GM13976 (cell line): ENCODE measurements at regions not wholly inside any gene's neighbourhood (a gene's known extent, or its start where the extent isn't known, plus 50 kb on each side); places are given as distances from the start of the nearest gene placed in this dataset.

ENCODE experiments used
- DNase-seq: peaks from one replicate; pipeline ENCODE4 v3.0.0; 2012; ENCODE audit warnings: low spot score
- CTCF ChIP-seq: IDR thresholded peaks from 2 replicates; pipeline ENCODE4 v1.5.1; 2012; ENCODE audit warnings: borderline replicate concordance, mild to moderate bottlenecking; ENCODE audit not compliant: insufficient read depth; ENCODE audit errors: extremely low read depth, missing control alignments, control extremely low read depth
- in situ Hi-C: fragments of 300-500 bp; cut with MboI; formaldehyde crosslinking; loops from one replicate; pipeline ENCODE4 v1.12.0; 2022; ENCODE audit warnings: low sequenced_read_pairs, mixed read lengths, inconsistent platforms; ENCODE audit not compliant: unreplicated experiment

GRCh38 chrX:39596437-39596836 lies 501.3 kb downstream of the BCOR start:
- no peak for DNase-seq
- no peak for TF ChIP-seq CTCF
- in situ Hi-C loops, result no loop called here

- no peak for TF ChIP-seq CTCF
- in situ Hi-C loops, result no loop called here
- DNase-seq, result no peak
These were observed 498.4 kb downstream of the BCOR start for GRCh38 chrX:39599339-39599738.

GRCh38 chrX:39600222-39600621 lies 497.5 kb downstream of the BCOR start:
- in situ Hi-C loops, result no loop called here
- DNase-seq, result no peak
- no peak for TF ChIP-seq CTCF

- in situ Hi-C loops, result no loop called here
- no peak for DNase-seq
- TF ChIP-seq CTCF, result no peak
These were observed 496.3 kb downstream of the BCOR start for GRCh38 chrX:39601231-39602177.

DNA sequence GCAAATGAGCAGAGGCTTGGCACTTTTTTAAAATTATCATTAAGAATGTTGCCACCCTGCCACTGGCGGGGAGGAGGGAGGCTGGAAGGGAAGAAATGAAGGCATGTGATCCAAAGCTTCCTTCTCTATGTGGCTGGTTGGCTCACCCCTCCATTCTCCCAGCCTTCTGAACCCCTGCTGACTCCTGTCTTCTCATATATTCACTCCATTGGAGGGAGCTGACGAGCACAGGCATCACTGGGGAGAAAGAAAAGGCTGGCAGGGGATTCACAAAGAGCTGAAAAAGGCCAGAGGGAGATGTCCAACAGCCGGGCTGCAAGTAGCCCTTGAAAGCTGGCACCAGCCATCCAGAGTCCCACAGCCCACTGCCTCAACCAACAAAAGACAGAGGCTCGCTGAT lies 495.6 kb downstream of the BCOR start:
- DNase-seq, result no peak
- in situ Hi-C loops, result no loop called here
- no peak for TF ChIP-seq CTCF

- in situ Hi-C loops, result no loop called here
- TF ChIP-seq CTCF, result no peak
- no peak for DNase-seq
These were observed 494.5 kb downstream of the BCOR start for GRCh38 chrX:39603230-39603629.
